WTC11 (cell line): ENCODE measurements at regions not wholly inside any gene's neighbourhood (a gene's known extent, or its start where the extent isn't known, plus 50 kb on each side); places are given as distances from the start of the nearest gene placed in this dataset.

Experiments
- ATF3 ChIP-seq: sonication (generic); formaldehyde crosslinking; conservative IDR thresholded peaks from 2 replicates; pipeline ENCODE4 v1.8.1; 2022; ENCODE audit warnings: mild to moderate bottlenecking, missing genetic modification reagents
- CREB1 ChIP-seq: sonication (generic); formaldehyde crosslinking; IDR thresholded peaks from 2 replicates; pipeline ENCODE4 v1.8.0; 2023; ENCODE audit warnings: mild to moderate bottlenecking, missing genetic modification reagents
- CTCF ChIP-seq: fragments of 200-600 bp; IDR thresholded peaks from 2 replicates; pipeline ENCODE4 v1.8.0; 2022; ENCODE audit warnings: antibody characterized with exemption
- ESRRA ChIP-seq: sonication (generic); formaldehyde crosslinking; IDR thresholded peaks from 2 replicates; pipeline ENCODE4 v1.8.1; 2022; ENCODE audit warnings: mild to moderate bottlenecking, missing genetic modification reagents, borderline replicate concordance
- FOXJ3 ChIP-seq: sonication (generic); formaldehyde crosslinking; IDR thresholded peaks from 2 replicates; pipeline ENCODE4 v1.9.0; 2021; ENCODE audit warnings: missing genetic modification reagents, mild to moderate bottlenecking, borderline replicate concordance
- FOXK1 ChIP-seq: sonication (generic); formaldehyde crosslinking; IDR thresholded peaks from 2 replicates; pipeline ENCODE4 v1.8.0; 2022; ENCODE audit warnings: mild to moderate bottlenecking, moderate library complexity, missing genetic modification reagents
- GABPB1 ChIP-seq: sonication (generic); formaldehyde crosslinking; IDR thresholded peaks from 2 replicates; pipeline ENCODE4 v1.8.1; 2023; ENCODE audit warnings: mild to moderate bottlenecking, missing genetic modification reagents
- NR1H2 ChIP-seq: sonication (generic); formaldehyde crosslinking; IDR thresholded peaks from 2 replicates; pipeline ENCODE4 v1.9.0; 2021; ENCODE audit warnings: mild to moderate bottlenecking, moderate library complexity, missing genetic modification reagents
- SP1 ChIP-seq: sonication (generic); formaldehyde crosslinking; conservative IDR thresholded peaks from 2 replicates; pipeline ENCODE4 v1.8.1; 2022; ENCODE audit warnings: missing genetic modification reagents
- USF1 ChIP-seq: sonication (generic); formaldehyde crosslinking; IDR thresholded peaks from 2 replicates; pipeline ENCODE4 v1.8.0; 2022; ENCODE audit warnings: mild to moderate bottlenecking, missing genetic modification reagents
- ZNF138 ChIP-seq: sonication (generic); formaldehyde crosslinking; conservative IDR thresholded peaks from 2 replicates; pipeline ENCODE4 v1.8.1; 2022; ENCODE audit warnings: mild to moderate bottlenecking, moderate library complexity, missing genetic modification reagents
- ZNF423 ChIP-seq: fragments of 250-450 bp; sonication (Bioruptor Pico); IDR thresholded peaks from 2 replicates; pipeline ENCODE4 v2.1.2; 2022; ENCODE audit warnings: mild to moderate bottlenecking, moderate library complexity
- ZNF512 ChIP-seq: sonication (generic); formaldehyde crosslinking; IDR thresholded peaks from 2 replicates; pipeline ENCODE4 v1.8.1; 2022; ENCODE audit warnings: missing genetic modification reagents, borderline replicate concordance

GRCh38 chr2:70011786-70012185 is 50.4 kb upstream of the ASPRV1 start:
- TF ChIP-seq CTCF = no peak
- TF ChIP-seq NR1H2 = no peak
- no peak for TF ChIP-seq SP1 (CRISPR knock-in tag)
- no peak for TF ChIP-seq FOXJ3
- TF ChIP-seq CREB1 (CRISPR knock-in tag) = no peak
- TF ChIP-seq USF1 (CRISPR knock-in tag) = no peak
- TF ChIP-seq FOXK1 (CRISPR knock-in tag) = no peak
- TF ChIP-seq ATF3 (CRISPR knock-in tag) = no peak
- TF ChIP-seq ZNF512 (CRISPR knock-in tag) = no peak
- TF ChIP-seq GABPB1 = no peak
- TF ChIP-seq ESRRA (CRISPR knock-in tag) = no peak
- TF ChIP-seq ZNF138 (CRISPR knock-in tag) = no peak
- TF ChIP-seq ZNF423 = no peak
